ENCODE measurements at regions not wholly inside any gene's neighbourhood (a gene's known extent, or its start where the extent isn't known, plus 50 kb on each side); places are given as distances from the start of the nearest gene placed in this dataset.

DNA sequence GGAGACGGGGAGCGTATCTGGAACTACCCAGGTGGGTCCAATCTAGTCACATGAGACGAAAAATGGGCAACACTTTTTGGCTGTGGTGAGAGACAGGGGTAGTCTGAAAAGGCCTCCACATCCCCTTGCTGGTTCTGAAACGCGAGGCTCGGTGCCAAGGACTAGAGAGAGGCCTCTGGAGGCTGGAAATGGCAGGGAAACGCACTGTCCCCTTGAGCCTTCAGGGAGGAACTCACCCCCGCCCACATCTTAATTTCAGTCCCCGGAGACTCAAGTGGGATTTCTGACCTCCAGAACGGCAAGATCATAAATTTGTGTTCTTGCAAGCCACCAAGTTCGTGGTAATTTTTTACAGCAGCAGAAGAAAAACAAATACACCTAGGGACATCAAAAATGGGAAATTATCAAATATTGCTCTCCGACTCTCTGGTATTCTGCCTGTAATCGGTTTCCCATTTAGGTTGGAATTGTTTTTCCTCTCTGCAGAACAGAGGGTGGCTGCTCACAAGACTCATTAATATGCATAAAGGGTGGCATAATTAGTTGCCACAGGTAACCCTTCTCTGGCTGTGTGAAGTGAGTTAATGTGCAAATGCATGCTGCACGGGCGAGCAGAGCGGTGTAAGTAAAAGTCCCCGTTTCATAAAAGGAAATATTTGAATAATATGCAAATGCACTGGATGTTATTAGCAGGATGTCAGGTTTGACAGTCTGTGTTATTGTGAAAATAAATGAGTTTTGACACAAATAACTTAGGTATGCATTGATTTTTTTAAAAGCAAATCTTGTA lies 185.7 kb downstream of the ARRDC4 start:
- FAIRE-seq = no peak
- no peak overlapping the region for H3K27ac ChIP-seq (ENCODE audit: insufficient read depth, low read depth, low read length)
- intact Hi-C loops (cut with micrococcal nuclease) (no loop called here), dilution Hi-C loops (cut with MboI; ENCODE audit: extremely low pct_ligation_motif_present, low sequenced_read_pairs) (no loop called here)
- DNase-seq (ENCODE audit: low read depth, low spot score) = no peak
- H2AFZ ChIP-seq (ENCODE audit: low read depth, low read length) = no peak overlapping the region
- H3K36me3 ChIP-seq (ENCODE audit: control insufficient read depth in 2 of 2, extremely low read depth in 1 of 2, insufficient read depth in 2 of 2, low read length in 2 of 2) = no peaks in the 10 kb centered on the region
- no peak overlapping the region for H3K9ac ChIP-seq (replicated peaks; ENCODE audit: extremely low read depth, insufficient read depth, low read length)
- no peak overlapping the region for H3K4me3 ChIP-seq (replicated peaks in 1 of 3; ENCODE audit: insufficient read depth in 1 of 3, low read depth in 1 of 3, low read length in 3 of 3)
- TF ChIP-seq MYC (IDR thresholded peaks at IDR 0.05; ENCODE audit: low read depth, low read length) (no peak), MAX (IDR thresholded peaks at IDR 0.05; ENCODE audit: insufficient read depth, insufficient read length) (no peak), GATA2 (IDR thresholded peaks at IDR 0.05; ENCODE audit: insufficient read depth, insufficient read length, low read depth, low read length) (no peak), POLR2AphosphoS5 (IDR thresholded peaks at IDR 0.05; ENCODE audit: insufficient read depth, low read depth, low read length) (no peak), POLR2A (IDR thresholded peaks at IDR 0.05; ENCODE audit: low read depth, low read length) (no peak), JUN (IDR thresholded peaks at IDR 0.05; ENCODE audit: borderline replicate concordance, insufficient read depth, insufficient read length, low read depth) (no peak), EZH2 (IDR thresholded peaks at IDR 0.05; ENCODE audit: borderline replicate concordance, low read depth, low read length, severe bottlenecking) (no peak), FOS (IDR thresholded peaks at IDR 0.05; ENCODE audit: borderline replicate concordance, insufficient read depth, low read length) (no peak), CTCF (IDR thresholded peaks at IDR 0.05; ENCODE audit: extremely low read depth in 1 of 2, insufficient read depth in 1 of 2, low read depth in 1 of 2, low read length in 2 of 2) (no peak)
- no peaks in the 10 kb centered on the region for H3K4me1 ChIP-seq (ENCODE audit: control insufficient read depth, extremely low read depth, insufficient read depth, low read length)
- no peaks in the 10 kb centered on the region for H3K9me3 ChIP-seq (replicated peaks; ENCODE audit: control insufficient read depth, insufficient read depth, low read length)
- ChIA-PET CTCF (no interaction called here), POLR2A (no interaction called here)
- BruUV-seq (replicated peaks) = no TSS peak
- no peaks in the 10 kb centered on the region for H4K20me1 ChIP-seq (replicated peaks; ENCODE audit: control insufficient read depth, extremely low read depth, insufficient read depth, low read length)
- H3K79me2 ChIP-seq (ENCODE audit: control insufficient read depth, insufficient read depth, low read length) = no peaks in the 10 kb centered on the region
- no peaks in the 10 kb centered on the region for H3K27me3 ChIP-seq (ENCODE audit: control insufficient read depth in 2 of 2, insufficient read depth in 2 of 2, low read length in 2 of 2)
- H3K9me1 ChIP-seq (replicated peaks; ENCODE audit: control insufficient read depth, extremely low read depth, insufficient read depth, low read length) = no peaks in the 10 kb centered on the region
- H3K4me2 ChIP-seq (ENCODE audit: insufficient read depth, low read length) = no peak overlapping the region
